ENCODE measurements at regions not wholly inside any gene's neighbourhood (a gene's known extent, or its start where the extent isn't known, plus 50 kb on each side); places are given as distances from the start of the nearest gene placed in this dataset.

GRCh38 chr14:51789596-51789995 is 70.8 kb upstream of the GNG2 start:
- TF ChIP-seq, protein P1, sequence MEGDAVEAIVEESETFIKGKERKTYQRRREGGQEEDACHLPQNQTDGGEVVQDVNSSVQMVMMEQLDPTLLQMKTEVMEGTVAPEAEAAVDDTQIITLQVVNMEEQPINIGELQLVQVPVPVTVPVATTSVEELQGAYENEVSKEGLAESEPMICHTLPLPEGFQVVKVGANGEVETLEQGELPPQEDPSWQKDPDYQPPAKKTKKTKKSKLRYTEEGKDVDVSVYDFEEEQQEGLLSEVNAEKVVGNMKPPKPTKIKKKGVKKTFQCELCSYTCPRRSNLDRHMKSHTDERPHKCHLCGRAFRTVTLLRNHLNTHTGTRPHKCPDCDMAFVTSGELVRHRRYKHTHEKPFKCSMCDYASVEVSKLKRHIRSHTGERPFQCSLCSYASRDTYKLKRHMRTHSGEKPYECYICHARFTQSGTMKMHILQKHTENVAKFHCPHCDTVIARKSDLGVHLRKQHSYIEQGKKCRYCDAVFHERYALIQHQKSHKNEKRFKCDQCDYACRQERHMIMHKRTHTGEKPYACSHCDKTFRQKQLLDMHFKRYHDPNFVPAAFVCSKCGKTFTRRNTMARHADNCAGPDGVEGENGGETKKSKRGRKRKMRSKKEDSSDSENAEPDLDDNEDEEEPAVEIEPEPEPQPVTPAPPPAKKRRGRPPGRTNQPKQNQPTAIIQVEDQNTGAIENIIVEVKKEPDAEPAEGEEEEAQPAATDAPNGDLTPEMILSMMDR (IDR thresholded peaks at IDR 0.05) = no peak
- TF ChIP-seq EP300 (IDR thresholded peaks at IDR 0.05) = no peak
- no peak for TF ChIP-seq POLR2AphosphoS5 (IDR thresholded peaks at IDR 0.05)
